GM19025 (cell line): ENCODE measurements at regions not wholly inside any gene's neighbourhood (a gene's known extent, or its start where the extent isn't known, plus 50 kb on each side); places are given as distances from the start of the nearest gene placed in this dataset.
"Not testable (repeated sequence)": the region's sequence is repeated elsewhere in the genome, so short reads cannot be mapped to it uniquely, and the experiment has no call there.

Experiments used
- ATAC-seq: cut with Tn5 transposase; IDR thresholded peaks from one replicate; pipeline ENCODE4 v1.9.1; 2021; ENCODE audit warnings: mild to moderate bottlenecking, low read depth, moderate library complexity; ENCODE audit not compliant: unreplicated experiment

DNA sequence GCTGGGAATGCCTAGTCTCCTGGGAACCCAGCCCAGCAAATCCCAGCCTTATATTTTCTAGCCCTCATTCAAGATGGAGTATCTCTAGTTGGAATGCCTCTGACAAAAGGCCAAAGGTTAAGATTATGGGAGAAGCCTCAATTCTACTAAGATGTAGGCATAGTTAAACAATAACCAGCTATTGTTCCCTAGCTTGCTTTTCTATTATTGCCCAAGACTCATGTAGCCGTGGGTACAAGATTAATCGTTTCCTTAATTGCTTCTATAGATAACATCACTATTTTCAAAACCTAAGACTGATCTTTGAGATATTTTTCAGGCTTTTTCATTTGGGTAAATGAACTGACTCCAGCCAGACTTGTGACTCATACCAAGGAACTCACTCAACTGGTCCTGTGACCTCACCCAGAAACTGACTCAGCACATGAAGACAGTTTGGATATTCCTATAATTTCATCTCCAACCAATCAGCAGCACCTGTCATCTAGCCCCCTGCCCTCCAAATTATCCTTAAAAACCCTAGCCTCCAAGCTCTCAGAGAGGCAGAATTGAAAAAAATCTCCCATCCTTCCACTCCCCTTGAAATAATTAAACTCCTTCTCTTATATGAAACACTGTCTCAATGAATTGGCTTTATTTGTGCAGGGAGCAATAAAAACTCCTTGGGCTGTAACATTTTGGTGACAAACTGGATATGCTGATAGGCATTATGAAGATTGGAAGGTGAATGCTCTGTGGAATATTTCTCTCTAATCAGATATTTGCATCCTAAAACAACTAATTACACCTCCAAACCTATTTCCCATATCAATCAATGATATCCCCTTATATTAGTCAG, 589.0 kb downstream of the C12orf50 start:
- no peak for ATAC-seq

DNA sequence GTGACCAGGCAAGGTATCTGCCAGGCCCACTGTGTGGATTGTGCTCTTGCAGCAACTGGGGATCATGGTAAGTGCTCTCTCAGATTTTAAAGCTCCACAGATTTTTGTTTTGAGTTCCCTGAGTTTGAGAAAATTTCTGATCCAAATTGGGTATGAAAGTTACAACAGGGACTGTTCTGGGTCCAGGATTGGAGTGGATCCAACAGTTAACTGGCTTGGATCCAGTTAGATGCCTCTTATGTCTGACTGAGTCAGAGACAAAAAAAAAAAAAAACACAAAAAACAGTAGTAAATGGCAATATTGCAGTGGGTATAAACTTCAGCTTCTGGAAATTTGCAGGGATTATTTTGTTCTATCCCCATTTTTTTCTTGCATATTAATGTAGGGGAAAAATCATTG, 598.8 kb downstream of the C12orf50 start:
- ATAC-seq = no peak

DNA sequence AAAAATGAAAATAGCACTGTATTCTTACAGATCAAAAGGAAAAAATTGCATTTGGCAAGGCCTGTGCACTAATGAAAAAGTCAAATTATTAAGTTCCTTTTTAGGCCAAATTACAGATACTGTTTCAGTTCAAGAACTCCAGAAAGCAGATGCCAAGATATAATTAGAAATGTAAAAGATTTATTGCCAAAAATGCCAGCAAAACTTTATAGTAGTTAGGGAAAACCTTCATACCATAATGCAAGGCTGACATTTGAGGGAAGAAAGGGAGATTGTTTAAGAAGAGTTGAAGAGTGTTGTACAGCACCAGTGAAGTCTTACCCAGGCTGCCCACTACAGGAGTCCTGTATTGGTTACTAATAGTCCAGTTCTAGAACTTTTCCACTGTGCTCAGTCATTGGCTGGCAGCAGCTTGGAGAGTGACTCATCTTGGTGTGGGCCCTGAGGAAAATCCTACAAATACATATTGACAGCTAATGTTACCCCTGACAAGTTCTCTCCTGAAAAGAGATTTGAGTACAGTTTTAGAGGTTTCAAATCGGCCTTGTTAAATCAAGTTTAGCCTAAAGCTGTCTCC, 600.4 kb downstream of the C12orf50 start:
- no peak for ATAC-seq

DNA sequence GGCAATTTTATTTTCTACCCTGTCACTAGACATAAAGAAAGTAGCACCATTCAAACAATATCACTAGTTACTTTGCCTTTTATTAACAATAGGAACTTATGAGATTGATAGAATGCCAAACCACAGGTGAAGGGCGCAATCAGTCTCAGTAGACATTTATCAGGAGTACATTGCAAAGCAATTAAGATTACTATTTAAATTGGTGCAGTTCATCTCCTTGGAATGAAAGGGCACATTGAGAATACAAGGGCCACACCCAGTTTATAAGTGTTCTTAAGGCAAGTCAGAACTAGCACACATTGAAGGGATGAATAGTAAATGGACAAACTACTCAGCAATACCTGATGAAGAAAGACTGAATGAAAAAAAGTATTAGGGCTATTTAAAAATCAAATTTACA, 601.4 kb downstream of the C12orf50 start:
- no peak for ATAC-seq

DNA sequence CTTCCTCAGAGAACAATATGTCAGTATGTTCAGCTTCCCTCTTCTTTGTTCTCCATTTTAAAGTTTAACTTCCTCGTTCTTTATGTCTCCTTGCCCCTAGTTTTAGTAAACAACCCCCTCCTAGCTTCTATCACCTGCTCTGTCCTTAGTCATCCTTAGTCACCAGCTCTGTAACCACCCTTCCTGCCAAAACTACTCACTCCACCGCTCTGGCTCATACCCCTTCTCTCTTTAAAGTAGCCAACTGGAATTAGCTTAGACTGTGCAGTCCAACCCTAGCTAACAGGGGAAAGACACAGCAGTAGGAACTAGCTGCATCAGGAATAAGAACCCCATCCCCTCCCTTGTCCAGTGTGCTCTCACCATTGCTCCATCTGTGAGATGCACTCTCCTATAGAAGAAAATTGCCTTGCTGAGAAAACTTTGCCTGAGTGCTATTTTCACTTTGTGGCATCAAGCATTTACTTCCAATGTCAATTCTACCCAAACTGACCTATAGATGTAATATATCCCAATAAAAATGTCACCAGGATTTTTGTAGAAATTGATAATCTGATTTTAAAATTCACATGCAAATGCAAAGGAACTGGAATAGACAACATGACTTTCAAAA, 603.2 kb downstream of the C12orf50 start:
- no peak for ATAC-seq

DNA sequence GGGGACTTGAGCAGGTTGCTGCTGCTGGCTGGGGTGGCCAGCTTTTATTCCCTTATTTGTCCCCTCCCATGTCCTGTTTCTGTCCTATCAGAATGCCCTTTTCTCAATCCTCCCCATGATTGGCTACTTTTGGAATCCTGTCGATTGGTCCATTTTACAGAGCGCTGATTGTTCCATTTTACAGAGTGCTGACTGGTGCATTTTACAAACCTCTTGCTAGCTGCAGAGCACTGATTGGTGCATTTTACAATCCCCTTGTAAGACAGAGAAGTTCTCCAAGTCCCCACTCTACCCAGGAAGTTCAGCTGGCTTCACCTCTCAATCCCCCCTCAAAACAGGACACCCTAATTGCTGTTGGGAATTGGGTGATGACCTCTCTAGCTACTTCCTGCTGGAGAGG, 608.0 kb downstream of the C12orf50 start:
- ATAC-seq = not testable (repeated sequence)

DNA sequence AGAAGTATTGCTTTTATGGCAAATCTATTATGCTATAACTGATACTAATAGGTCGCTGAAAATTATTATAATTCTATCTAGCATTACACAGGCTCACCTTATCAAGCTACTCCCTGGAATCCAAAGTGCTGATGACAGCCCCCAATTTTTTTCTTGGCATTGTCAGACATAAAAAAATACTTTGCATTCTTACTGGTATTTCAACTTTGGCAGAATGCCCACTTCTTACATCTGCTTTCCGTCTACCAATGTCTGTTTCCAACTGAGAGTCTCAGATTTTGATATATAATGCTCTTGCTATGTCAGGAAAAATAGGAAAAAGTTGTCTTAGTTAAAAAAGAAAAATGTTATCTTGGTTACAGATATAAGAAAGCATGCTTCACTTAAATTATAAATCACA, 615.4 kb downstream of the C12orf50 start:
- no peak for ATAC-seq

DNA sequence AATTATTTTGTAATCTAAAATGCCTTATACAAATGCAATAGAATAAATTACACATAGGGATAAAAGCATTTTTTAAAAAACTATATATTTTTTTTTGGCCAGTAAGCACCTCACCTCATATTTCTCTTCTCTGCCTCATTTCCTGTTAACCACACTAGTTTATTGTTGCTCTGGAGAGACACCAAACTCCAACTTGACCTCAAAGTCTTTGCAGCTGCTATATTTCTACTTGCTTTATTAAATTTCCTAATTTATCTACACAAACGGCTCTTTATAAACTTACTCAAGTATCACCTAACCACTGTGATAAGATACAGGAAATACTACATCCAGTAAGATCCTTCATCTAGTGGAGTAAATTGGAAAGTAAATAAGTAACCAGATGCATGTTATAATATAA, 622.3 kb downstream of the C12orf50 start:
- ATAC-seq = no peak

DNA sequence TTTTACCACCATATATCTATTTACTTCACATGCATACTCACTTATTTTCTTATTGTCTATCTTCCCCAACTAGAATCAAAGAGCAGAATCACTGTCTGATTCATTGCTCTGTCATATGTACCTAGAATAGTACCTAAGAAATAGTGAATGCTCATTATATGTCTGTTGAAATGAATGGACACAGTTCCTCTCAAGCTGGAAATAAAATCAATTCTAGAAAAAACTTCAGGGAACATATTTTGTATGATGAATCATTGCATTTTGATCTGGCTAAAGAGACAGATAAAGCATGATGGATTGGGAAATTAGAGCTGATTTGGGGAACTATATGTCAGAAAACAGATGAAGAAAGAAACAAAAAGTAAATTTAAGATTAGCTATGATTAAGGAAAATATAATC, 623.3 kb downstream of the C12orf50 start:
- ATAC-seq = no peak

DNA sequence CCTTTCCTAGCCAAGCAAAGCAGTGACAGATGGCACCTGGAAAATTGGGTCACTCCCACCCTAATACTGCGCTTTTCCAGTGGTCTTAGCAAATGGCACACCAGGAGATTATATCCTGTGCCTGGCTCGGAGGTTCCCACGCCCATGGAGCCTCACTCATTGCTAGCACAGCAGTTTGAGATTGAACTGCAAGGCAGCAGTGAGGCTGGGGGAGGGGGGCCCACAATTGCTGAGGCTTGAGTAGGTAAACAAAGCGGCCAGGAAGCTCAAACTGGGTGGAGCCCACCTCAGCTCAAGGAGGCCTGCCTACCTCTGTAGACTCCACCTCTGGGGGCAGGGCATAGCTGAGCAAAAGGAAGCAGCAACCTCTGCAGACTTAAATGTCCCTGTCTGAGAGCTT, 635.0 kb downstream of the C12orf50 start:
- ATAC-seq = not testable (repeated sequence)

DNA sequence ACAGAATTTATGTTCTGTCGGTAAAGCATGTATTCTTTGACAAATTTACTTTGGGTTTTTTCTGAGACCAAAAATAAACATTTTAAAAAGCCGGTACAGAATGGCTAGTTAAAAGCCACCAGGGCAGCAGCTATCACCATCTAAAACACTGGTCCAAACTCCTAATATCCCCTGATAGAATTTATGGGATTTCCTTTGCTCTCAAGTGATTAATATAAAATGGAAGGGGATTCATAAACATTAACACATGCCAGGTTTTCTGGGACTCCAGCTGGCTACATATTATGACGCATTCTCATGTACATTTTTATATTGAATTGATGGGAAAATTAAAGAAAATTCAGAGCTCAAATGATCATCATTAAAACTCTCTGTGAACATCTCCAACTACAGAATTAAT, 640.8 kb downstream of the C12orf50 start:
- ATAC-seq = no peak

DNA sequence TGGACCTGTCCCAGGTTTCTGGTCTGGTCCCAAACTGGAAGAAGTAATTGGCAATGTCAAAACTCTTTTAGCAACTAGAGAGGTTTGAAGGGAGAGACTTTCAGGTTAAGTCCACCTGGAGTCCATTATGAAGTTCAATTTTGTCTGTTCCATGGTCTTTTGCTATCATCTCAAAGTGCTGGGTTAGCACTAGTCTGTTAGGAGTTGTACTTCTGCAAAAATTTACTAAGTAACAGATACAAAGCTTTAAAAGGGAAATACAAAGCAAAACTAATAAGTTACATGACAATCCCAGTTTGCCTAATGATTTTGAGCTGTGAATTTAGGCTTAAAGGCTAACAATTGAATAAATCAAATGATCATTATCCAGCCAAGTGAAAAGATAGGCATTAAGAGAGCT, 643.9 kb downstream of the C12orf50 start:
- ATAC-seq = no peak

DNA sequence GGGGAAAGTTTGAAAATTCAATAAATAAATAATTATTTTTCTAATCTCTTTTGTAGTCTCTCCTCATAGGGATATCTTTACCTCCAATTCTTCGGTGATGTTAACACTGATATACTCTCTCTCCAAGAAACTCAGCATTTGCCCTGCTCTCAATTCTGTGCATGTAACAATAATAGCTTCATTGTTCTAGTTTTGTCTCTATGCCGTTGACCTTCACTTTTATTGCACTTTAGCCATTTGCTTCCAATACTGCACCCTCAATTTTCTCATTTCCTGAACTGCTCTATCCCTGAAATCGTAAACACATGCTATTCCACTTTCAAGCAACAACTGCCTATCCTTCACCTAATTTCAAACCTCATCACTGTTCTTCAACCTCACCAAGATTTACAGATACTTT, 645.0 kb downstream of the C12orf50 start:
- ATAC-seq = no peak

DNA sequence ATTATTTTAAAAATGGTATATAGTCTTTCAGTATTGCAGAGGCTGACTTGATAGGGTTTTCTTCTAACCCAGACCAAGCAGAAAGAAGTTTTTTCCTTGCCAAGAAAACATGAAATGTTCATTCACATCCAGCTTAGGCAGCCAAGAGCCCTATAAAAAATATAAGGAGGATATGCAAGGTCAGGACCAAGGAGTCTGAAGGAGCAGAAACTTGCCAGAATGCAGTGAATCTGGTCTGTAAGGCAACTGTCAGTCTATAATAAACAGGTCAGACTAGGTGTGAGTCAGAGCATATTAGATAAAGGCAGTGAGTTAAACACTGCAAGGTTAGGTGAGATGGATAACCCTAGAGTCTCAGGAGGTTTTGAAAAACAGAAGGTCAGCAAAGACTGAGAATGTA, 645.5 kb downstream of the C12orf50 start:
- ATAC-seq = no peak

DNA sequence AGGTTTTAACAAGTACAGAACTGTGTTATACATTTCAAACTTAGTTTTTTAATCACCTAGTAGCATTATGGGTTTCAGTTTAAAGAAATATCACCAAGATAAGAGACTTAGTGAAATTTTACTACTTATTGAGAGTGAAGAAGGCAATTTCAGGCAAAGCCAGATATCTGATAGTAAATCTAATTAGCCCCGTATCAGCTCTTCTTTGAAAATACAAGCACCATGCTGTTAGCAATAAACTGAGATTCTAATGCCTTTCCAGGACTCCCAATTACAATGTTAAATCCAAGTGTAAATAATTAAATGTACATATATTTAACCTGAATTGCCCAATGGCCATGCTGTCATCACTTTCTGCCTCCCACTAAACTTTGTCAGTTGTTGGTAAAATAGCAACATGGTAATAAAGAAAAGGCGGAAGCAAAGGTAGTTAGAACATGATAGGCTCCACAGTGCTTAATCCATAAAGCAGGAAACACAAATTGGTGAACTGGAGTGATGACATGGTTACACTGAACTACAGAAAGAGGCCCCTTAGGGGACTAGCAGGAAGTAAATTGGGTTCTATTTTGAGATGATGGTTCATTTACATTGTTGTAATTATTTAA, 646.1 kb downstream of the C12orf50 start:
- ATAC-seq = no peak

DNA sequence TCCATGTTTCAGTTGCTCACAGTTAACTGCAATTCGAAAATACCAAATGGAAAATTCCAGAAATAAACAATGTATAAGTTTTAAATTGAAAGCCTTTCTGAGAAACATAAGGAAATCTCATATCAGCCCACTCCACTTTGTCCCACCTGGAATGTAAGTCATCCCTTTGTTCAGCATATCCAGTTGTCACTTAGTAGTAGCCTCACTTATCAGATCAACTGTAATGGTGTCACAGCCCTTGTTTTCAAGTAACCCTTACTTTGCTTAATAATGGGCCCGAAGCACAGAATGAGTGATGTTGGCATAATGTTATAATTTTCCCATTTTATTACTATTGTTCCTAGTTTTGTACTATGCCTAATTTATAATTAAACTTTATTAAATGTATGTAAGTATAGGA, 646.8 kb downstream of the C12orf50 start:
- ATAC-seq = no peak

DNA sequence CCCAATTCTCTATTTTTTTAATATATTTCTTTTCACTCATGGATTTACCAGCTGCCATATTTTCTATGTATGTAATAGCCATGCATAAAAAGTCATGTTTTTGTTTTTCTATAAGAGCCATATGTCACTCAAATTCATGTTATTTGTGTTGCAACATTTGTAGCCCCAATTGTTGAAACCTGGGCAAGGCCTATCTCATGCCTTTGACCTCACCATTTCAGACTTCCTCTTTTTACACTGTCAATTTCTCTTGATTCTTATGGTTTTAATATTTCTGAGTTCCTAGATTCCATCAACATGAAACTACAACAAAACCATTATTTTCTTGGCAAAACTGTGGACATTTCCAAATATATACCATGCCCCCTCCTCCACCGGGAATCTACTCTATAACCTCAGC, 647.5 kb downstream of the C12orf50 start:
- no peak for ATAC-seq

DNA sequence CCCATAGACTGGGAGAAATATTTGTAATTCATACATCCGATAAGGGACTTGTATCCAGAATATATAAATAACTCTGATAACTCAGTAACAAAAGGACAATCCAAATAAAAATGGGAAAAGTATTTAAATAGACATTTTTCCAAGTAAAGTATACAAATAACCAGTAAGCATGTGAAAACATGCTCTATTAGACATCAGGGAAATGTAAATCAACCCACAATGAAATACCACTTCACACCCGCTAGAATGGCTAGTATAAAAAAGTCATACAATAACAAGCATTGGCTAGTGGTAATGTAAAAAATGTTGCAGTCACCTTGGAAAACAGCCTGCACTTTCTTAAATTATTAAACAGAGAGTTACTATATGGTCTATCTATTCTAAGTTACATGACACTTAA, 650.7 kb downstream of the C12orf50 start:
- no peak for ATAC-seq

DNA sequence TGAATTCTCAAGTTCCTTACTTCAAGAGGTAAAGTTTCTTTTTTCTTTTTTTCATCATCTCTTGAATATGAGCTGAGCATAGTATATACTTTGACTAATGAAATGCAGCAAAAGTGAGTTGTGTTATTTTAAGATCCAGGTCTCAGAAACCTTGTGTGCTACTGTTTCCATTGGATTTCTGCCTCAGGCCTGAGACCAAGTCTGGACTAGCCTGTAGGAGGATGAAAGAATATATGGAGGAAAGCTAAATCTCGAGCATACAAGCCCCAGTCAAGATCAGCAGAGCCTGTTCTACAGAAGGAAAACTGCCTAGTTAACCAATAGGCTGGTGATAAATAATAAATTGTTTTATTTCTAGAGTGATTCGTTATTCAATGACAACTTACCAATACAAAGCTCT, 652.5 kb downstream of the C12orf50 start:
- no peak for ATAC-seq

DNA sequence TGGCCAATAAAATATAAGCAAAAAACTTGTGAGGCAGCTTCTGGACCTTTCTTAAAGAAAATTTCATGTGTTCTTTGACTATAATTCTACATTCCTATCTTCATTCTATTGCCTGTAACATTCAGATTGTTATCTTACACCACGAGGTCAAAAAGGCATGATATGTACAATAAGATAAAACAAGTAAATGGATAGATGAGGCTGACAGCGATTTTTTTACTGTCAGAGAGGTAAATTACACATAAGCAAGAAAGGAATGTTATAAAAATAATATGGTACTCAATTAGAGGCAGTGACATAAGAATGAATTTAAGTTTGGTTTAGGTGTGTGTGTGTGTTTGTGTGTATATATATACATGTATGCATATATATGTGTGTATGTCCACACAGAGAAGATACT, 660.0 kb downstream of the C12orf50 start:
- no peak for ATAC-seq

DNA sequence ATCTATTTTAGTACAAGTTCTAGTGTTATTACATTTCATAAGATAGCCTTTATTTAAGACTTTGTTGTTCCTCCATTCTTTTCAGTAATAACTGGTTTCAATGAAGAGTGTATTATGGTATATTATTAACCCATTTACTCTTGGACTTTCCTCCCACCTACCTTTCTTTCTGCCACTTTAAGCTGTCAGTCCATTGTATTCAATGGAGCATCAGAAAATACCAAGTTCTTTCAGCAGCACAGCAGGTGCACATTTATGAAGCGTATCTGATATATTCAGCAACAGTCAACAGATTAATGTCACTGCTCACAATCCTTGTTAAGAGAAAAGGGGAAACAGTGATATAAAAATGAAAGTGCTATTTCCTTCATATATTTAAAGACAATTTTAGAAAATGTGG, 660.9 kb downstream of the C12orf50 start:
- no peak for ATAC-seq

DNA sequence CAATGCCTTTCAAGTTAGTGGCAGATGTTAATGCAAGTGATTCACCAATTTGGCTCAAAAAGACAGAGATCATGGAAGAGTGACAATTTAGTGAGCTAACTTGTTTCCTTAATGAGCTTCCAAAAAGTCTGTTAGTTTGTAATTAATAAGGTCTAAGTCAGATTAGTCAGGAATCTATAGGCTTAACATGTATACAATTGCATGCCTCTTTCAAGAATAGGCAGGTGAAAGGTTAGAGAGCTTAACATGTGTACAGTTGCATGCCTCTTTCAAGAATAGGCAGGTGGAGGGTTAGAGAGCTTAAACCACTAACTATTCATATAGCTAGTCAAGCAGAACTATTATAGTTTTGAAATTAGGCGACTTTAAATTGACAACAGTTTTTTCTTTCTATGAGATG, 663.8 kb downstream of the C12orf50 start:
- ATAC-seq = no peak
